ENCODE measurements at regions not wholly inside any gene's neighbourhood (a gene's known extent, or its start where the extent isn't known, plus 50 kb on each side); places are given as distances from the start of the nearest gene placed in this dataset.

- no peak overlapping the region for H3K4me3 Mint-ChIP-seq
- peaks cover 4% of the 10 kb centered on the region for H3K4me1 Mint-ChIP-seq
- H3K9me3 Mint-ChIP-seq = peaks cover 11% of the 10 kb centered on the region
- TF ChIP-seq EZH2phosphoT487 (IDR thresholded peaks at IDR 0.05) (no peak), EZH2 (IDR thresholded peaks at IDR 0.05) (no peak)
- TF ChIP-seq, protein P1, sequence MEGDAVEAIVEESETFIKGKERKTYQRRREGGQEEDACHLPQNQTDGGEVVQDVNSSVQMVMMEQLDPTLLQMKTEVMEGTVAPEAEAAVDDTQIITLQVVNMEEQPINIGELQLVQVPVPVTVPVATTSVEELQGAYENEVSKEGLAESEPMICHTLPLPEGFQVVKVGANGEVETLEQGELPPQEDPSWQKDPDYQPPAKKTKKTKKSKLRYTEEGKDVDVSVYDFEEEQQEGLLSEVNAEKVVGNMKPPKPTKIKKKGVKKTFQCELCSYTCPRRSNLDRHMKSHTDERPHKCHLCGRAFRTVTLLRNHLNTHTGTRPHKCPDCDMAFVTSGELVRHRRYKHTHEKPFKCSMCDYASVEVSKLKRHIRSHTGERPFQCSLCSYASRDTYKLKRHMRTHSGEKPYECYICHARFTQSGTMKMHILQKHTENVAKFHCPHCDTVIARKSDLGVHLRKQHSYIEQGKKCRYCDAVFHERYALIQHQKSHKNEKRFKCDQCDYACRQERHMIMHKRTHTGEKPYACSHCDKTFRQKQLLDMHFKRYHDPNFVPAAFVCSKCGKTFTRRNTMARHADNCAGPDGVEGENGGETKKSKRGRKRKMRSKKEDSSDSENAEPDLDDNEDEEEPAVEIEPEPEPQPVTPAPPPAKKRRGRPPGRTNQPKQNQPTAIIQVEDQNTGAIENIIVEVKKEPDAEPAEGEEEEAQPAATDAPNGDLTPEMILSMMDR (IDR thresholded peaks at IDR 0.05) = no peak
- Histone ChIP-seq H3K79me2 (ENCODE audit: low read depth) (no peaks in the 10 kb centered on the region), H3K27ac (peak overlapping the region; percentile 48), H3K4me1 (peaks cover 8% of the 10 kb centered on the region), H3K4me2 (no peak overlapping the region), H3F3A (ENCODE audit: low read depth) (peaks cover 15% of the 10 kb centered on the region), H3K9me3 (ENCODE audit: low read depth) (peaks cover 5% of the 10 kb centered on the region), H4K20me1 (ENCODE audit: low read depth) (no peaks in the 10 kb centered on the region), H2AFZ (replicated peaks) (no peak overlapping the region), H3K36me3 (no peaks in the 10 kb centered on the region), H3K4me3 (no peak overlapping the region), H3K27me3 (no peaks in the 10 kb centered on the region), H3K9ac (no peak overlapping the region)
- H3K27me3 Mint-ChIP-seq (ENCODE audit: insufficient read depth, low read depth) = peaks cover 2% of the 10 kb centered on the region
- no peaks in the 10 kb centered on the region for H3K36me3 Mint-ChIP-seq
- DNase-seq (ENCODE audit: low spot score) = peak; percentile 71
- no peak overlapping the region for H3K27ac Mint-ChIP-seq
These were observed 312.8 kb upstream of the CTNND2 start for GRCh38 chr5:12217039-12217438.

DNA sequence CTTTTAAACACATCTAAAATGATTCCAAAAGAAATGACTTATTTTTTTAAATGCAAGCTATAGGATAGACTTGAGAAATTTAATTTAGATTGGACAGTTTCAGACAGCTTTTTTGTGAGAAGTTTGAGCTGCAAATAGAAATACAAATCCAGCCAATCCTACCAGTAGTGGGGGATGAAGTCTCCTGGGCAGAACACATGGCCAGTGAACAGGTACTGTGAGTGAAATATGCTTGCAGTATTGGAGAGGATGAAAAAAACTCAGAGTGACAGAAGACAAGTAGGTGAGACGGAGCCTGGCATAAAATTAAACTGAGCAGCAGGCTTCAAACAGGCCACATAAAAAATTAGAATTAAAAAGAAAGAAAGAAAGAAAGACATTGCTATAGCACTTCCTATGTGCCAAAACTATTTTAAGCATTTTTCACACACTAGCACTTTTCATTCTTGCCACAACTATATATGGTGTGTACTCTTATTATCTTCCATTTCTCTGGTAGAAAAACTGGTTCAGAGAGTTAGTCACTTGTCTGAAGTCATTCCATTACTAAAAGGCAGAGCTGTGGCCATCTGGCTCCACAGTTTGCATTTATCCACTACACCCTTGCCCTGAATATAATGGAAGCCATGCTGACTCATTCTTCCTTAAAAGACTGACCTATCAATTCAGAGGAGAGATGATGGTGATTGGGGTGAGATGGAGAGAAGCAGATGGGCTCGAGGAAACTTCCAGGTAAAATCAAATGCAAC is 310.2 kb upstream of the CTNND2 start:
- Histone ChIP-seq H3K4me3 (no peak overlapping the region), H3K9ac (no peak overlapping the region), H3F3A (ENCODE audit: low read depth) (peaks cover 15% of the 10 kb centered on the region), H3K4me2 (no peak overlapping the region), H3K27me3 (no peaks in the 10 kb centered on the region), H3K9me3 (ENCODE audit: low read depth) (no peaks in the 10 kb centered on the region), H4K20me1 (ENCODE audit: low read depth) (no peaks in the 10 kb centered on the region), H3K79me2 (ENCODE audit: low read depth) (no peaks in the 10 kb centered on the region), H3K36me3 (no peaks in the 10 kb centered on the region), H2AFZ (replicated peaks) (no peak overlapping the region), H3K4me1 (peaks cover 8% of the 10 kb centered on the region), H3K27ac (no peak overlapping the region)
- Mint-ChIP-seq H3K36me3 (no peaks in the 10 kb centered on the region), H3K27me3 (ENCODE audit: insufficient read depth, low read depth) (peaks cover 2% of the 10 kb centered on the region), H3K9me3 (peaks cover 11% of the 10 kb centered on the region), H3K27ac (no peak overlapping the region), H3K4me1 (peaks cover 4% of the 10 kb centered on the region), H3K4me3 (no peak overlapping the region)
- no peak for DNase-seq (ENCODE audit: low spot score)
- no peak for TF ChIP-seq EZH2phosphoT487 (IDR thresholded peaks at IDR 0.05)
- no peak for TF ChIP-seq EZH2 (IDR thresholded peaks at IDR 0.05)
- TF ChIP-seq, protein P1 (IDR thresholded peaks at IDR 0.05) = no peak

- H2AFZ ChIP-seq (replicated peaks) = peak overlapping the region; percentile 84
These were observed 304.3 kb upstream of the CTNND2 start for GRCh38 chr5:12208366-12209100.

More at GRCh38 chr5:12208366-12209100, 304.3 kb upstream of the CTNND2 start:
- Mint-ChIP-seq H3K4me3 (no peak overlapping the region), H3K9me3 (peaks cover 2% of the 10 kb centered on the region), H3K27ac (no peak overlapping the region), H3K4me1 (no peaks in the 10 kb centered on the region), H3K27me3 (ENCODE audit: insufficient read depth, low read depth) (peaks cover 2% of the 10 kb centered on the region), H3K36me3 (no peaks in the 10 kb centered on the region)
- no peak overlapping the region for H3K9ac ChIP-seq
- H3K36me3 ChIP-seq = no peaks in the 10 kb centered on the region
- no peaks in the 10 kb centered on the region for H3K79me2 ChIP-seq (ENCODE audit: low read depth)
- H3K4me2 ChIP-seq = no peak overlapping the region
- H3K9me3 ChIP-seq (ENCODE audit: low read depth) = no peaks in the 10 kb centered on the region
- TF ChIP-seq EZH2 (IDR thresholded peaks at IDR 0.05) = no peak
- TF ChIP-seq EZH2phosphoT487 (IDR thresholded peaks at IDR 0.05) = no peak
- TF ChIP-seq, protein P1 (IDR thresholded peaks at IDR 0.05) = no peak
- no peak overlapping the region for H3K27ac ChIP-seq
- no peak for DNase-seq (ENCODE audit: low spot score)
- no peaks in the 10 kb centered on the region for H3K4me1 ChIP-seq
- no peaks in the 10 kb centered on the region for H3K27me3 ChIP-seq
- H4K20me1 ChIP-seq (ENCODE audit: low read depth) = no peaks in the 10 kb centered on the region
- H3K4me3 ChIP-seq = no peak overlapping the region
- no peaks in the 10 kb centered on the region for H3F3A ChIP-seq (ENCODE audit: low read depth)
